Fibroblast of lung (primary cell): ENCODE measurements at regions not wholly inside any gene's neighbourhood (a gene's known extent, or its start where the extent isn't known, plus 50 kb on each side); places are given as distances from the start of the nearest gene placed in this dataset.

Source experiments
- DNase-seq, 2 donors: peaks; one replicate each; pipeline versions ENCODE4 v3.0.0 to v3.0.0-alpha.2; 2010; ENCODE audit warnings: low read depth in 2 of 2
- H2AFZ ChIP-seq: 2 replicates; pipeline ENCODE4 v1.5.1; 2012; ENCODE audit warnings: low read length, control low read depth, inconsistent platforms
- H3K27ac ChIP-seq: 2 replicates; pipeline ENCODE4 v1.5.1; 2011; ENCODE audit warnings: low read length, control low read depth; ENCODE audit not compliant: insufficient read depth
- H3K27me3 ChIP-seq: 2 replicates; pipeline ENCODE4 v1.5.1; 2011; ENCODE audit warnings: mild to moderate bottlenecking, low read length; ENCODE audit not compliant: control insufficient read depth, insufficient read depth
- H3K36me3 ChIP-seq: 2 replicates; pipeline ENCODE4 v1.5.1; 2011; ENCODE audit warnings: low read length; ENCODE audit not compliant: control insufficient read depth, insufficient read depth
- H3K4me1 ChIP-seq: 2 replicates; pipeline ENCODE4 v1.5.1; 2011; ENCODE audit warnings: low read length; ENCODE audit not compliant: control insufficient read depth, insufficient read depth; ENCODE audit errors: extremely low read depth
- H3K4me2 ChIP-seq: 2 replicates; pipeline ENCODE4 v1.5.1; 2011; ENCODE audit warnings: low read length, control low read depth; ENCODE audit not compliant: insufficient read depth; ENCODE audit errors: extremely low read depth
- H3K4me3 ChIP-seq, 4 experiments: fragments of 200-600 bp in 1 of 4; sonication (generic) in 1 of 4; replicated peaks in 1 of 4; 2 replicates each; pipeline ENCODE4 v1.5.1; 2011 to 2016; ENCODE audit warnings: low read length in 4 of 4, low read depth in 3 of 4, mild to moderate bottlenecking in 3 of 4, control low read depth in 2 of 4, inconsistent platforms in 1 of 4, mixed read lengths in 1 of 4; ENCODE audit not compliant: insufficient read depth in 1 of 4; ENCODE audit errors: control extremely low read depth in 1 of 4
- H3K79me2 ChIP-seq: 2 replicates; pipeline ENCODE4 v1.5.1; 2012; ENCODE audit warnings: mild to moderate bottlenecking, low read length, inconsistent platforms; ENCODE audit not compliant: control insufficient read depth, insufficient read depth
- H3K9ac ChIP-seq: 2 replicates; pipeline ENCODE4 v1.5.1; 2011; ENCODE audit warnings: mild to moderate bottlenecking, low read length, control low read depth; ENCODE audit not compliant: insufficient read depth
- H3K9me3 ChIP-seq: 2 replicates; pipeline ENCODE4 v1.5.1; 2012; ENCODE audit warnings: low read depth, low read length; ENCODE audit not compliant: control insufficient read depth, insufficient read depth
- H4K20me1 ChIP-seq: 2 replicates; pipeline ENCODE4 v1.5.1; 2011; ENCODE audit warnings: low read length; ENCODE audit not compliant: control insufficient read depth, insufficient read depth; ENCODE audit errors: extremely low read depth
- EZH2 ChIP-seq: IDR thresholded peaks from 2 replicates; pipeline ENCODE4 v1.5.1; 2012; ENCODE audit warnings: low read length, control low read depth, mild to moderate bottlenecking; ENCODE audit errors: missing control alignments
- TF ChIP-seq, protein P1 (sequence below), 2 donors: IDR thresholded peaks in 1 of 2; conservative IDR thresholded peaks in 1 of 2; 1 replicate in 1 of 2; 2 replicates in 1 of 2; pipeline ENCODE4 v1.5.1; 2011 to 2012; ENCODE audit warnings: low read length in 2 of 2, control low read depth in 1 of 2, inconsistent platforms in 1 of 2, low read depth in 1 of 2, mild to moderate bottlenecking in 1 of 2

DNA sequence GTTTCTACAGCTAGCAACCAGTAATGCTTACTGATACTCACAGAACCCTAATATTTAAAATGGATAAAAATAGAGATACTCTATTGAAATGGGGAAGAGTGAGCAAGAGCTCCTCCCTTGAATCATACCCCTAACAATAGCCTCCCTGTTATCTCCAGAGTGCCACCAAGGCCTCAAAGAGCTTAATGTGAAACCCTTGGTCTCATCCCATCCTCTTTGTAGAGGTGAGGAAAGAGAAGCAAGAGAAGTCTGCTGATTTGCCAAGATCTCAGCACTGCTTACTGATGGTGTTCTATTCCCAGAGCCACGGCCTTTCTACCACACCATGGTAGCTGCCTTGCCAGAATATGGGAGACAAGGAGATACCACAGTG is 463.4 kb upstream of the PROK2 start:
- Histone ChIP-seq H3K4me3 (no peak overlapping the region), H2AFZ (no peak overlapping the region), H3K36me3 (no peaks in the 10 kb centered on the region), H3K4me2 (no peak overlapping the region), H3K9ac (no peak overlapping the region), H3K4me1 (no peaks in the 10 kb centered on the region), H4K20me1 (no peaks in the 10 kb centered on the region), H3K27ac (no peak overlapping the region), H3K9me3 (no peaks in the 10 kb centered on the region), H3K79me2 (no peaks in the 10 kb centered on the region), H3K27me3 (peaks cover 12% of the 10 kb centered on the region)
- no peak for TF ChIP-seq EZH2
- TF ChIP-seq, protein P1, sequence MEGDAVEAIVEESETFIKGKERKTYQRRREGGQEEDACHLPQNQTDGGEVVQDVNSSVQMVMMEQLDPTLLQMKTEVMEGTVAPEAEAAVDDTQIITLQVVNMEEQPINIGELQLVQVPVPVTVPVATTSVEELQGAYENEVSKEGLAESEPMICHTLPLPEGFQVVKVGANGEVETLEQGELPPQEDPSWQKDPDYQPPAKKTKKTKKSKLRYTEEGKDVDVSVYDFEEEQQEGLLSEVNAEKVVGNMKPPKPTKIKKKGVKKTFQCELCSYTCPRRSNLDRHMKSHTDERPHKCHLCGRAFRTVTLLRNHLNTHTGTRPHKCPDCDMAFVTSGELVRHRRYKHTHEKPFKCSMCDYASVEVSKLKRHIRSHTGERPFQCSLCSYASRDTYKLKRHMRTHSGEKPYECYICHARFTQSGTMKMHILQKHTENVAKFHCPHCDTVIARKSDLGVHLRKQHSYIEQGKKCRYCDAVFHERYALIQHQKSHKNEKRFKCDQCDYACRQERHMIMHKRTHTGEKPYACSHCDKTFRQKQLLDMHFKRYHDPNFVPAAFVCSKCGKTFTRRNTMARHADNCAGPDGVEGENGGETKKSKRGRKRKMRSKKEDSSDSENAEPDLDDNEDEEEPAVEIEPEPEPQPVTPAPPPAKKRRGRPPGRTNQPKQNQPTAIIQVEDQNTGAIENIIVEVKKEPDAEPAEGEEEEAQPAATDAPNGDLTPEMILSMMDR (conservative IDR thresholded peaks at IDR 0.05 in 1 of 2, IDR thresholded peaks at IDR 0.05 in 1 of 2; ENCODE audit: low read depth in 1 of 2, low read length in 2 of 2) = no peak
- no peak for DNase-seq

- TF ChIP-seq, protein P1 (conservative IDR thresholded peaks at IDR 0.05 in 1 of 2, IDR thresholded peaks at IDR 0.05 in 1 of 2; ENCODE audit: low read depth in 1 of 2, low read length in 2 of 2) = no peak
- no peak for TF ChIP-seq EZH2
- Histone ChIP-seq H3K79me2 (no peaks in the 10 kb centered on the region), H4K20me1 (no peaks in the 10 kb centered on the region), H3K36me3 (no peaks in the 10 kb centered on the region), H3K9ac (no peak overlapping the region), H3K9me3 (no peaks in the 10 kb centered on the region), H2AFZ (no peak overlapping the region), H3K4me1 (no peaks in the 10 kb centered on the region), H3K27me3 (peaks cover 12% of the 10 kb centered on the region), H3K4me3 (no peak overlapping the region), H3K4me2 (no peak overlapping the region), H3K27ac (no peak overlapping the region)
- no peak for DNase-seq
Observed at GRCh38 chr3:72247645-72248388, 462.9 kb upstream of the PROK2 start.

DNA sequence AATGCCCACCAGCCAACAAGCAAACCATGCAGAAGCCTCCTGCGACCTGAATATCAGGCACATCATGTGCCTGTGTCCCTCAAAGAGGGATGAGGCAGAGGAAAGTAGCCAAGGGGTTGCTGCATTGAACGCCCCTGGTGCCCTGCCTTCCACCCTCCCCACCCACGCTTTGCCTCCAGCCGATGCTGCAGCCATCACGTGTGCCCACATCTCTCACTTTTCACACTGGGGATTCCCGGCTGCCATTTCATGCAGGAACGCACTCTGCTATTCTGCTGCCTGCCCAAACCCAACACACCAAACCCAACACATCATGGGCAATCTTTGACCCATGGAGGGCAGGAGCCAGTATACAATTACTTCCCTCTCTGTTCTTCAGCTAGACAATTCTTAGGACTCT is 462.2 kb upstream of the PROK2 start:
- no peaks in the 10 kb centered on the region for H3K9me3 ChIP-seq
- H3K4me1 ChIP-seq = no peaks in the 10 kb centered on the region
- no peak for DNase-seq
- no peak overlapping the region for H2AFZ ChIP-seq
- no peak overlapping the region for H3K4me3 ChIP-seq
- no peak overlapping the region for H3K4me2 ChIP-seq
- H3K79me2 ChIP-seq = no peaks in the 10 kb centered on the region
- peaks cover 12% of the 10 kb centered on the region for H3K27me3 ChIP-seq
- no peaks in the 10 kb centered on the region for H4K20me1 ChIP-seq
- H3K27ac ChIP-seq = no peak overlapping the region
- TF ChIP-seq, protein P1 (conservative IDR thresholded peaks at IDR 0.05 in 1 of 2, IDR thresholded peaks at IDR 0.05 in 1 of 2; ENCODE audit: low read depth in 1 of 2, low read length in 2 of 2) = no peak
- TF ChIP-seq EZH2 = no peak
- H3K9ac ChIP-seq = no peak overlapping the region
- H3K36me3 ChIP-seq = no peaks in the 10 kb centered on the region
